KOPT-K1 (cell line): ENCODE measurements at regions not wholly inside any gene's neighbourhood (a gene's known extent, or its start where the extent isn't known, plus 50 kb on each side); places are given as distances from the start of the nearest gene placed in this dataset.
"Not testable (repeated sequence)": the region's sequence is repeated elsewhere in the genome, so short reads cannot be mapped to it uniquely, and the experiment has no call there.

Source experiments
- H3K27ac ChIP-seq: fragments of 200-600 bp; sonication (generic); 2 replicates; pipeline ENCODE4 v1.5.1; 2016; ENCODE audit warnings: antibody characterized with exemption, mild to moderate bottlenecking, low read depth, low read length; ENCODE audit not compliant: poor library complexity, severe bottlenecking
- H3K36me3 ChIP-seq: fragments of 200-600 bp; sonication (generic); 2 replicates; pipeline ENCODE4 v1.5.1; 2017; ENCODE audit warnings: antibody characterized with exemption, mild to moderate bottlenecking, low read length, moderate library complexity; ENCODE audit not compliant: insufficient read depth
- H3K9me3 ChIP-seq: fragments of 200-600 bp; sonication (generic); 2 replicates; pipeline ENCODE4 v1.5.1; 2017; ENCODE audit warnings: antibody characterized with exemption, low read length, mild to moderate bottlenecking; ENCODE audit not compliant: insufficient read depth, poor library complexity, severe bottlenecking

DNA sequence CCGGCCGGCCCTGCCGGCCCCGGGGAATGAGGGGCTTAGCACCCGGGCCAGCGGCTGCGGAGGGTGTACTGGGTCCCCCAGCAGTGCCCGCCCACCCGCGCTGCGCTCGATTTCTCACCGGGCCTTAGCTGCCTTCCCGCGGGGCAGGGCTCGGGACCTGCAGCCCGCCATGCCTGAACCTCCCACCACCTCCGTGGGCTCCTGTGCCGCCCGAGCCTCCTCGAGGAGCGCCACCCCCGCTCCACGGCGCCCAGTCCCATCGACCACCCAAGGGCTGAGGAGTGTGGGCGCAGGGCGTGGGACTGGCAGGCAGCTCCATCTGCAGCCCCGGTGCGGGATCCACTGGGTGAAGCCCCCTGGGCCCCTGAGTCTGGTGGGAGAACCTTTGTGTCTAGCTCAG, 145.5 kb upstream of the CDH7 start:
- not testable (repeated sequence) for H3K36me3 ChIP-seq, H3K9me3 ChIP-seq, H3K27ac ChIP-seq

DNA sequence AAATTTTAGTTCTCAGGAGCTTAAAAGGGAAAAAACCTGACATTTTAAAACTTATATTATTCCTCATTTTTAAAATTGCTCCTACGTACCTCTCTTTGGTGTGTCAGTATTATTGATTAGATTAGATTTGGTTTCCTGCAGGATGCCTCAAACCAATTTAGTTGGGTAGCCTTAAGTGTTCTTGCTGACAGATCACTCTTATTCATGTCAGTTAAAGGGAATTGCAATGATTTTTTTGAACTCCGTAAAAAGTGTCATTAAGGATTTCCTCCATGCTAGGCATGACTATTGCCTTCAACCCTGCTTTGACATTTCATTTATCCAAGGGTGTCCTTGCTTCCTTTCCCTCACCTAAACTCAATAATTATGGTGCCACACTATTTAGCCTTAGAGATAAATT, 149.0 kb upstream of the CDH7 start:
- Histone ChIP-seq H3K9me3 (no peaks in the 10 kb centered on the region), H3K36me3 (no peaks in the 10 kb centered on the region), H3K27ac (no peak overlapping the region)

DNA sequence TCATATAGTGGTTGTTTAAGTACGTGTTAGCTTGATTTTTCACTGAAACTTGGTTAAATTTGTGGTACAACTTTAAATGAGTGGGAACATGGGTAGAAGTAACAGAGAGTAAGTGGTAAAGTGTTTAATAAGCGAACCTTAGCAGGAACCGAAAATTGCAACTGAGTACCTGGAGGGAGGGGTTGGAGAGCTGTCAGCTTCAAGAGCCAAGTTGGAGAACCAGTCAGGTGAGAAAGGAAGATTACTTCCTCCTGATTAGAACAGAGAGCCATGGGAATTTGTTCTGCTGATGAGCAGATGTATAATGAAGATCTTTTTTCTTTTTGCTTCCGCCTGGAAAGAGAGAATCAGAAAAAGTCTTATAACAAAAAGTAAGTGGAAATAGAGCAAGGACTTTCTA, 158.4 kb upstream of the CDH7 start:
- Histone ChIP-seq H3K9me3 (no peaks in the 10 kb centered on the region), H3K36me3 (no peaks in the 10 kb centered on the region), H3K27ac (no peak overlapping the region)

DNA sequence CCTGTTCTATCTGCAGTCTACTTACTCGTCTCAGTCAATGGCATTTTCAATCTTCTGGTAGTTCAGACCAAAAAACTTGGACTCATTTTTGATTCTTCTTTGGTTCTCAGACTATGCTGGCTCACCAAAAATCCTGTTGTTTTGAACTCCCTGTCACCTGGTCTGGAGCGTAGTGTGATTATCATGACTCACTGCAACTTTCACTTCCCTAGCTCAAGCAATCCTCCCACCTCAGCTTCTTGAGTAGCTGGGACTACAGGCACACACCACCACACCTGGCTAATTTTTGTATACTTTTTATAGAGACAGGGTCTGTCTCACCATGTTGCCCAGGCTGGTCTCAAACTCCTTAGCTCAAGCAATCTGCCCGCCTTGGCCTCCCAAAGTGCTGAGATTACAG, 163.3 kb upstream of the CDH7 start:
- Histone ChIP-seq H3K36me3 (no peaks in the 10 kb centered on the region), H3K27ac (no peak overlapping the region), H3K9me3 (no peaks in the 10 kb centered on the region)

DNA sequence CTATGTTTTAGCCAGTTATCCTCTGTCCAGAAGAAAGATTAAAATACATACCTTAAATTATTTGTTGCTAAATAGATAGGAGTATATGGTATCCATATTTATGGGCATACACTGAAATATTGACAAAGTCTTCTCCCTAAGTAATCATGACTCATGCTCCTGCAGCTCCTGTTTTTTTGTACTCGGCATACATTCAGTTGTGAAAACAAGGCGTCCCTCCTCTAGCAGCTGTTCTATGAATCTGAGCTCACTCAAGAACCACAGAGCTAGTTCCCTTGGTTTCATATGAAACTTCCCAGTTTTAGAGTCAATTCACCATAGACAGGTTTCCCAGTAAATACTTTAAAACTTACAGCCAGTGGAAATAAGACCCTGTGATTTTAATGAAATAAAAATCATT, 168.7 kb upstream of the CDH7 start:
- H3K36me3 ChIP-seq, H3K9me3 ChIP-seq, H3K27ac ChIP-seq: not testable (repeated sequence)

DNA sequence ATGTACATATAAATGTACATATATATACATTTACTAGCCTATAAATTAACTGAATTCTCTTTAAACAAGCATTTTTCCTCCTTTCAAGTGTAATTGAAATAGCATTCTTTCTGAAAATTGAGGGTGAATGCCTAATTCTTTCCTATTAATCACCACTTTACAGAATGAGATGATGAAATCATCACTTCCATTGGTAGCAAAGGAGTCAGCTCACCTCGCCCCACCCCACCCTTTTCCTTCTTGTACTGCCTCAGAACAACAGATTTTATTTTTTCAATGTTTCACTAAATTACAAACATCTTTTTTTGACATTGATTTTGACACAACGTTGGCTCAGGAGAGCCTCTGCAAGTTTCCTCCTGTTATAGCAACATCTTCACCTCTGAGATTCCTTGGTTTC, 181.9 kb upstream of the CDH7 start:
- Histone ChIP-seq H3K36me3 (no peaks in the 10 kb centered on the region), H3K27ac (no peak overlapping the region), H3K9me3 (no peaks in the 10 kb centered on the region)

DNA sequence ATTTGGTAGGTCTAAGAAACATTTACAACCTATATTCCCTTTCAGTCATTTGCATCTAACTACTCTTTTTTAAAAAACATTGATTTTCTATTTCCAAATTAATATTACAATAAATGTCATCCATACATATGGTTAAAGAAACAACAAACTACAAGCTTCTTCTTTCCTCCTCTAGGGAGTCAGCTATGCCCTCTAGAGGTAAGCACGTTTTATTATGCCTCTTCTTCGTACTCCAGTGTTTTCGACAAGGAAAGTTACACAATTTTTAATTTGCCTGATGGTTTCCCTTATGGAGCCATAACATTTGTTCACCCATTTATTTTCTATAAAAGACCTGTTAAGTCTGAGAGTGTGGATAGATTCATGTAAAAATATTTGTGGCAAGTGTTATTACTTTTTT, 183.4 kb upstream of the CDH7 start:
- no peaks in the 10 kb centered on the region for H3K36me3 ChIP-seq
- H3K27ac ChIP-seq = no peak overlapping the region
- no peaks in the 10 kb centered on the region for H3K9me3 ChIP-seq

DNA sequence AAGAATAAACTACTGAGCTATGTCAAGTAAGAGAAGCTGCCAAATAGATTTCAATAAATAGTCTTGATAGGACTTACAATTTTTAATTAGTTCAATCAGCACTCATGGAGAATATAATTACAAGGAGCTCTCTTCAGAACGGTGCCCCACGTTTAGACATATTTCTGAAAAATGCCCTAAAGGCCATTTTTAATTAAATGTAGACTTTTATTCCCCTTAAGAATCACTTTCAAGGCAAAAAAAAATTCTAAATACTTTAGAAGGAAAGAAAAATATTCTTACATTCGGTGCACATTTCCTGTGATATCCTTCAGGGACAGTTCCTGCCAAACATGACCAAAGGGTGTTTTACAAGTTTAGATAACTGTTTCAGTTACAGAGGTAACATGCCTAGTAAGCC, 202.5 kb upstream of the CDH7 start:
- no peaks in the 10 kb centered on the region for H3K36me3 ChIP-seq
- no peaks in the 10 kb centered on the region for H3K9me3 ChIP-seq
- H3K27ac ChIP-seq = no peak overlapping the region

DNA sequence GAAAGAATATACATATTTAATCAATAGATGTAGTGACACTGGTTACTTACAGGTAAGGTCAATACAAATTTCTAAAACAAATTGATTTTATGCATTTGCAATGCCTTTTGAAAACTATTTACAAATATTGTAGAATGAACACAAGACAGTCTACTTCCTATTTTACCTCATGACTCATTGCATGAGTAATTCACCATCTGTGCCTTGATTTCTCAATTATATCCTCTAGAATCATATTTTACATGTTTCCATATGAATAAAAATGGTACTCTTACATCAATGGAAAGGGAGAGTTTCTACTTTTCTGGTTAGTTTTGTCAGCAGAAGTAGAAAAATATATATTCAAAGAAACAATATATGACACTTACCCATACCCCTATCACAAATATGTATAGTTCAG, 203.8 kb upstream of the CDH7 start:
- no peaks in the 10 kb centered on the region for H3K9me3 ChIP-seq
- H3K27ac ChIP-seq = no peak overlapping the region
- no peaks in the 10 kb centered on the region for H3K36me3 ChIP-seq

DNA sequence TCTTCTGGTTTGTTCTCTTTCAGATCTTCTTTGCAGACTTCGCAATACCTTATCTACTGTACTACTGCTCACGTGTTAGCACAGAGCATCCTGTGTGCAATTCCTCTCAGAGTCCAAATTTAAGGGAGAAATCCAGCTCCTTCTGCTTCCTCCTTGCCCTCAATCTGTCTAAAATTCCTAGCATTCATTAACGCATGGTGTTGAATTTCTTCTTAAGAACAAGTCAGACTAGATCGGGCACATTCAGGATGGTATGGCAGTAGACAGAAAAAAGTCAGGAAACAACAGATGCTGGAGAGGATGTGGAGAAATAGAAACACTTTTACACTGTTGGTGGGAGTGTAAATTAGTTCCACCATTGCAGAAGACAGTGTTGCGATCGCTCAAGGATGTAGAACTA, 206.1 kb upstream of the CDH7 start:
- Histone ChIP-seq H3K36me3 (no peaks in the 10 kb centered on the region), H3K9me3 (no peaks in the 10 kb centered on the region), H3K27ac (no peak overlapping the region)

DNA sequence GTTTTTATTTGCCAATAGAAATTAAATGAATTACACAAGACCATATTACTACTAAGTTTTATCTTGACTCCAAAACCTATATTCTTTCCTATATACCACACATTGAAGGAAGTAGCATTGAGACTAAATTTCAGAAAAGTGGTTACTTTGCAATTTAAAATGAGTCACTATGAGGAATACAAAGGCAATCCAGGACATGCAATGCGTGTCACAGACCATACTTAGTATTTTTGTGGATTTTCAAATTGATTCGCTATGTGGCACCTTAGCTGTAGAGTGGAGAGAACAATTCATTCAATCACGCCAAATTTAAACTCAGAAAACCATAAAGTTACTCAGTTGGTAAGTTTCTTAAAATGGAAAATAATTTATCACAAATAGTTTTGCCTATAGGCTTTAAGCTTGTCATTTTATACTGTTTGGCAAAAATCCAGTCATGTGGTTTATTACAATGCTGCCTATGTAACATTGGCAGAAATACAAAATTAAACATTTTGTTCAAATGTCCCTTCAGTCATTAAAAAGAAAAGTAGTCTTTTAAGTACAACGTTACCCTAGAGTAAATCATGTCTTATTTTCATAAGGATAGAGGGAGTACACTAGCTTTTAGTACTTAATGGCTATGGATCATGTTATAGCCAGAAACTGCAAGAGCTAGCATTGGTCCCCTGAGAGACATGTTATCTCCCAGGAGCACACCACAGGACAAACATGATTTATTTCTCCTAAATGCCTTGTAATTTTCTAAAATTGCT, 222.8 kb upstream of the CDH7 start:
- Histone ChIP-seq H3K27ac (no peak overlapping the region), H3K36me3 (no peaks in the 10 kb centered on the region), H3K9me3 (no peaks in the 10 kb centered on the region)

DNA sequence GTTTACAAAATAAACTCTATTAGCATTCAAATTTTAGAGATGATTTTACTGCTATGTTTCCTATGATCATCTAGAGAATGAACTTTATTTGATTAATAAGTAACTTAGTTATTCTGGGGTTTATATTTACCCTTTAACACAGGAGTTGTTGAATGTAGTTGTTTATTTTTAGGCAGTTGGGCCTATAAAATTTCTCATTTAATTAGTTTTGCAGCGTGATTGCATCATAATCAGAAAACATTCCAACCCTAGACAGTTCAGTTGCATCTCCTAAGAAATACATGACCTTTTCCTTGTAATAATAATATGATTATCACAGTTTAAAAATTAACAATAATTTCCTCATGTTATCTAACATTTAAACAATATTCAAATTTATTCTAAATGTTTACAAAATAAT, 224.7 kb upstream of the CDH7 start:
- no peaks in the 10 kb centered on the region for H3K36me3 ChIP-seq
- no peaks in the 10 kb centered on the region for H3K9me3 ChIP-seq
- no peak overlapping the region for H3K27ac ChIP-seq

DNA sequence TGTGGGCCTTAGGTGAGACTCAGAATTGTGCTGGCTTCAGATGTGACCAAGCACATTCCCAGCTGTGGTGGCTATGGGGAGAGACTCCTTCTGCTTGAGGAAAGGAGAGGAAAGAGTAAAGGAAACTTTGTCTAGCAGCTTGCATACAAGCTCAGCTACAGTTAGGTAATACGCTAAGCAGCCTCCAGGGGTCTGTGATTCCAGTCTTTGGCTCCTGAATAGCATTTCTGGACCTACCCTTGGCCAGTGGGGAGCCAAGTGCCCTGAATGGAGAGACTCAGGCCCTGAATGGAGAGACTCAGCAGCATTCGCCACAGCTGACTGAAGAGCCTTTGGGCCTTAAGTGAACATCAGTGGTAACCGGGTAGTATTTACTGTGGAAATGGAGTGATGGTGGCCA, 227.4 kb upstream of the CDH7 start:
- Histone ChIP-seq H3K27ac (no peak overlapping the region), H3K9me3 (no peaks in the 10 kb centered on the region), H3K36me3 (no peaks in the 10 kb centered on the region)

DNA sequence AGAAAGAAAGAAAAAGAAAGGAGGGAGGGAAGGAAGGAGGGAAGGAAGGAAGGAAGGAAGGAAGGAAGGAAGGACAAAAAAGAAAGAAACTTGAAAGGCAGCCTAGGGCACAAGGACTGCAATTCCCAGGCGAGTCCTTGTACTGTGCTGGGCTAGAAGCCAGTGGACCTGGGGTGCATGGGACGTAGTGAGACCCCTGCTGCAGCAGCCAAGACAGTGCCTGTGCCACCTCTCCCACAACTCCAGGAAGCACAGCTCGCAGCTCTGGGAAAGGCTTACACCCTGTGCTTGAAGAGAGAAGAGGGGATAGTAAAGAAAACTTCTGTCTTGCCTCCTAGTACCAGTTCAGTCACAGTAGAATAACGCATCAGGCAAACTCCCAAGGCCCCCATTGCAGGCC, 227.9 kb upstream of the CDH7 start:
- no peaks in the 10 kb centered on the region for H3K9me3 ChIP-seq
- H3K36me3 ChIP-seq = no peaks in the 10 kb centered on the region
- no peak overlapping the region for H3K27ac ChIP-seq

DNA sequence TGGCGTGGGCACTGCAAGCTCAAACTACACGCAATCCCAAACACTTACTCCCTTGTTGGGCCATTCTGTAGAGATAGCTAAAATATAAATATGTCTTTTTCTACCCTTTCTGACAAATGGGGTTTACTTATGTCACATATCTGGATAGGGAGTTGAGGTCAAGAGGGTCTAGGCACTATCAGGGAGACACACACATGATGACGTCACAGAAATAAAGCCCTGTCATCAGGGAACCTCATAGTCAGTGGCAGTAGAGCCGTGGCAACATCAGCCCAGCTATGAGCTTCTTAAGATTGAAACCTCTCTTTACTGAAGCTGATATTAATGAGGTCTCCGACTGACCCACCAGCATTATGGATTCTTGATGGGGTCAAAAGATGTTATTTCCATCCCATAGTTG, 234.6 kb upstream of the CDH7 start:
- Histone ChIP-seq H3K27ac (no peak overlapping the region), H3K9me3 (no peaks in the 10 kb centered on the region), H3K36me3 (no peaks in the 10 kb centered on the region)

DNA sequence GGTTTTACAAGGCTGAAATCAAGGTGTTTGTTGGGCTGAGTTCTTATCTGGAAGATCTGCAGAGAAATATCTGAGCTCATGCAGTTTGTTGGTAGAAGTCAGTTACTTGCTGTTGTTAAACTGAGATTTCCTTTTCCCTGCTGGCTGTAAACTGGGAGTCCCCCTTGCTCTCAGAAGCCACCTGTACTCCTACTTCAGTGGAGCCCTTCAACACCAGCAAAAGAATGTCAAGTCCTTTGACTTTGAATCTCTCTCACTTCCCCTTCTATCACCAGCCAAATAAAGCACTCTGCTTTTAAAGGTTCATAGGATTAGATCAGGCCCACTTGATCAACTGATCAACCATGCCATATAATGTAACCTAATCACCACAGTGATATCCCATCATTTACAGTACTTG, 252.2 kb upstream of the CDH7 start:
- no peaks in the 10 kb centered on the region for H3K9me3 ChIP-seq
- no peaks in the 10 kb centered on the region for H3K36me3 ChIP-seq
- no peak overlapping the region for H3K27ac ChIP-seq
